ENCODE measurements at regions not wholly inside any gene's neighbourhood (a gene's known extent, or its start where the extent isn't known, plus 50 kb on each side); places are given as distances from the start of the nearest gene placed in this dataset.
"Not testable (repeated sequence)": the region's sequence is repeated elsewhere in the genome, so short reads cannot be mapped to it uniquely, and the experiment has no call there.

- in situ Hi-C loops (cut with MboI; ENCODE audit: low sequenced_read_pairs): no loop called here
Measured at GRCh38 chr10:10745291-10745690, 272.4 kb upstream of the CELF2 start.

GRCh38 chr10:10755490-10755889, 262.2 kb upstream of the CELF2 start:
- no peak overlapping the region for H3K4me3 ChIP-seq
- H3K9me3 ChIP-seq: no peaks in the 10 kb centered on the region
- 0 out of 2 replicates have a peak, but pooled peaks cover 3% of the 10 kb centered on the region for H3K4me1 ChIP-seq
- no peaks in the 10 kb centered on the region for H3K27me3 ChIP-seq (ENCODE audit: low read depth)
- DNase-seq (ENCODE audit: low spot score in 2 of 2): no peak
- no peaks in the 10 kb centered on the region for H3K36me3 ChIP-seq (replicated peaks)
- in situ Hi-C loops (cut with MboI; ENCODE audit: low sequenced_read_pairs): no loop called here

More at GRCh38 chr10:10745291-10745690, 272.4 kb upstream of the CELF2 start:
- DNase-seq (ENCODE audit: low spot score in 2 of 2): no peak
- Histone ChIP-seq H3K36me3 (replicated peaks) (no peaks in the 10 kb centered on the region), H3K27me3 (ENCODE audit: low read depth) (no peaks in the 10 kb centered on the region), H3K4me3 (no peak overlapping the region), H3K9me3 (no peaks in the 10 kb centered on the region), H3K4me1 (no peaks in the 10 kb centered on the region)

- H3K4me1 ChIP-seq: no peaks in the 10 kb centered on the region
- H3K4me3 ChIP-seq: no peak overlapping the region
- H3K36me3 ChIP-seq (replicated peaks): no peaks in the 10 kb centered on the region
- H3K9me3 ChIP-seq: no peaks in the 10 kb centered on the region
- H3K27me3 ChIP-seq (ENCODE audit: low read depth): no peaks in the 10 kb centered on the region
- in situ Hi-C loops (cut with MboI; ENCODE audit: low sequenced_read_pairs): no loop called here
- no peak for DNase-seq (ENCODE audit: low spot score in 2 of 2)
Measured at GRCh38 chr10:10758306-10758705, 259.4 kb upstream of the CELF2 start.

- H3K27me3 ChIP-seq (ENCODE audit: low read depth); DNase-seq (ENCODE audit: low spot score in 2 of 2); H3K9me3 ChIP-seq; H3K4me3 ChIP-seq; H3K4me1 ChIP-seq; in situ Hi-C loops (cut with MboI; ENCODE audit: low sequenced_read_pairs); H3K36me3 ChIP-seq (replicated peaks): not testable (repeated sequence)
Measured at GRCh38 chr10:10759806-10760205, 257.9 kb upstream of the CELF2 start.

GRCh38 chr10:10765017-10765416, 252.7 kb upstream of the CELF2 start:
- no peaks in the 10 kb centered on the region for H3K9me3 ChIP-seq
- no peaks in the 10 kb centered on the region for H3K27me3 ChIP-seq (ENCODE audit: low read depth)
- in situ Hi-C loops (cut with MboI; ENCODE audit: low sequenced_read_pairs): no loop called here
- no peak for DNase-seq (ENCODE audit: low spot score in 2 of 2)
- H3K36me3 ChIP-seq (replicated peaks): no peaks in the 10 kb centered on the region
- no peak overlapping the region for H3K4me3 ChIP-seq
- H3K4me1 ChIP-seq: no peaks in the 10 kb centered on the region

GRCh38 chr10:10772411-10772810, 245.3 kb upstream of the CELF2 start:
- Histone ChIP-seq H3K9me3 (no peaks in the 10 kb centered on the region), H3K4me1 (no peaks in the 10 kb centered on the region), H3K27me3 (ENCODE audit: low read depth) (no peaks in the 10 kb centered on the region), H3K4me3 (no peak overlapping the region), H3K36me3 (replicated peaks) (no peaks in the 10 kb centered on the region)
- no peak for DNase-seq (ENCODE audit: low spot score in 2 of 2)
- in situ Hi-C loops (cut with MboI; ENCODE audit: low sequenced_read_pairs): no loop called here

- Histone ChIP-seq H3K9me3 (no peaks in the 10 kb centered on the region), H3K4me1 (no peaks in the 10 kb centered on the region), H3K4me3 (no peak overlapping the region), H3K27me3 (ENCODE audit: low read depth) (no peaks in the 10 kb centered on the region), H3K36me3 (replicated peaks) (no peaks in the 10 kb centered on the region)
- in situ Hi-C loops (cut with MboI; ENCODE audit: low sequenced_read_pairs): no loop called here
- no peak for DNase-seq (ENCODE audit: low spot score in 2 of 2)
Measured at GRCh38 chr10:10772874-10773508, 244.7 kb upstream of the CELF2 start.

GRCh38 chr10:10774416-10774815, 243.3 kb upstream of the CELF2 start:
- Histone ChIP-seq H3K27me3 (ENCODE audit: low read depth) (no peaks in the 10 kb centered on the region), H3K36me3 (replicated peaks) (no peaks in the 10 kb centered on the region), H3K9me3 (no peaks in the 10 kb centered on the region), H3K4me3 (no peak overlapping the region), H3K4me1 (no peaks in the 10 kb centered on the region)
- DNase-seq (ENCODE audit: low spot score in 2 of 2): no peak
- in situ Hi-C loops (cut with MboI; ENCODE audit: low sequenced_read_pairs): no loop called here

- in situ Hi-C loops (cut with MboI; ENCODE audit: low sequenced_read_pairs): no loop called here
- DNase-seq (ENCODE audit: low spot score in 2 of 2): no peak
Measured at GRCh38 chr10:10776363-10776762, 241.3 kb upstream of the CELF2 start.

GRCh38 chr10:10777279-10777678, 240.4 kb upstream of the CELF2 start:
- Histone ChIP-seq H3K36me3 (replicated peaks) (no peaks in the 10 kb centered on the region), H3K27me3 (ENCODE audit: low read depth) (no peaks in the 10 kb centered on the region), H3K4me3 (no peak overlapping the region), H3K9me3 (no peaks in the 10 kb centered on the region; the same call in 1 of the 2 replicates), H3K4me1 (no peaks in the 10 kb centered on the region)
- in situ Hi-C loops (cut with MboI; ENCODE audit: low sequenced_read_pairs): no loop called here
- no peak for DNase-seq (ENCODE audit: low spot score in 2 of 2)

More at GRCh38 chr10:10776363-10776762, 241.3 kb upstream of the CELF2 start:
- Histone ChIP-seq H3K9me3 (no peaks in the 10 kb centered on the region; the same call in 1 of the 2 replicates), H3K36me3 (replicated peaks) (no peaks in the 10 kb centered on the region), H3K27me3 (ENCODE audit: low read depth) (no peaks in the 10 kb centered on the region), H3K4me1 (no peaks in the 10 kb centered on the region), H3K4me3 (no peak overlapping the region)

- Histone ChIP-seq H3K4me1 (no peaks in the 10 kb centered on the region), H3K4me3 (no peak overlapping the region), H3K9me3 (no peaks in the 10 kb centered on the region; the same call in 1 of the 2 replicates), H3K36me3 (replicated peaks) (no peaks in the 10 kb centered on the region), H3K27me3 (ENCODE audit: low read depth) (no peaks in the 10 kb centered on the region)
- in situ Hi-C loops (cut with MboI; ENCODE audit: low sequenced_read_pairs): no loop called here
- no peak for DNase-seq (ENCODE audit: low spot score in 2 of 2)
Measured at GRCh38 chr10:10777723-10778122, 239.9 kb upstream of the CELF2 start.

GRCh38 chr10:10778959-10779358, 238.7 kb upstream of the CELF2 start:
- in situ Hi-C loops (cut with MboI; ENCODE audit: low sequenced_read_pairs): no loop called here
- H3K9me3 ChIP-seq: no peaks in the 10 kb centered on the region; the same call in 1 of the 2 replicates
- no peaks in the 10 kb centered on the region for H3K4me1 ChIP-seq
- H3K4me3 ChIP-seq: no peak overlapping the region
- no peaks in the 10 kb centered on the region for H3K27me3 ChIP-seq (ENCODE audit: low read depth)
- no peaks in the 10 kb centered on the region for H3K36me3 ChIP-seq (replicated peaks)
- no peak for DNase-seq (ENCODE audit: low spot score in 2 of 2)

GRCh38 chr10:10779511-10779910, 238.2 kb upstream of the CELF2 start:
- no peak for DNase-seq (ENCODE audit: low spot score in 2 of 2)
- in situ Hi-C loops (cut with MboI; ENCODE audit: low sequenced_read_pairs): no loop called here
- H3K27me3 ChIP-seq (ENCODE audit: low read depth): no peaks in the 10 kb centered on the region
- no peaks in the 10 kb centered on the region for H3K4me1 ChIP-seq
- no peak overlapping the region for H3K4me3 ChIP-seq
- H3K9me3 ChIP-seq: no peaks in the 10 kb centered on the region; the same call in 1 of the 2 replicates
- H3K36me3 ChIP-seq (replicated peaks): no peaks in the 10 kb centered on the region

GRCh38 chr10:10780746-10781145, 236.9 kb upstream of the CELF2 start:
- peaks cover 5% of the 10 kb centered on the region for H3K4me1 ChIP-seq

GRCh38 chr10:10782603-10783002, 235.1 kb upstream of the CELF2 start:
- H3K36me3 ChIP-seq (replicated peaks): no peaks in the 10 kb centered on the region
- no peaks in the 10 kb centered on the region; the same call in 1 of the 2 replicates for H3K9me3 ChIP-seq
- H3K4me3 ChIP-seq: no peak overlapping the region
- in situ Hi-C loops (cut with MboI; ENCODE audit: low sequenced_read_pairs): no loop called here
- H3K27me3 ChIP-seq (ENCODE audit: low read depth): no peaks in the 10 kb centered on the region
- H3K4me1 ChIP-seq: peaks cover 5% of the 10 kb centered on the region
- DNase-seq (ENCODE audit: low spot score in 2 of 2): no peak

More at GRCh38 chr10:10780746-10781145, 236.9 kb upstream of the CELF2 start:
- no peak overlapping the region for H3K4me3 ChIP-seq
- DNase-seq (ENCODE audit: low spot score in 2 of 2): no peak
- H3K9me3 ChIP-seq: no peaks in the 10 kb centered on the region; the same call in 1 of the 2 replicates
- no peaks in the 10 kb centered on the region for H3K27me3 ChIP-seq (ENCODE audit: low read depth)
- in situ Hi-C loops (cut with MboI; ENCODE audit: low sequenced_read_pairs): no loop called here
- H3K36me3 ChIP-seq (replicated peaks): no peaks in the 10 kb centered on the region

Measured in HAP-1 (cell line).